ENCODE measurements at regions not wholly inside any gene's neighbourhood (a gene's known extent, or its start where the extent isn't known, plus 50 kb on each side); places are given as distances from the start of the nearest gene placed in this dataset.
A peak's percentile ranks its signal among the peaks of the same experiment; 100 is the strongest.

DNA sequence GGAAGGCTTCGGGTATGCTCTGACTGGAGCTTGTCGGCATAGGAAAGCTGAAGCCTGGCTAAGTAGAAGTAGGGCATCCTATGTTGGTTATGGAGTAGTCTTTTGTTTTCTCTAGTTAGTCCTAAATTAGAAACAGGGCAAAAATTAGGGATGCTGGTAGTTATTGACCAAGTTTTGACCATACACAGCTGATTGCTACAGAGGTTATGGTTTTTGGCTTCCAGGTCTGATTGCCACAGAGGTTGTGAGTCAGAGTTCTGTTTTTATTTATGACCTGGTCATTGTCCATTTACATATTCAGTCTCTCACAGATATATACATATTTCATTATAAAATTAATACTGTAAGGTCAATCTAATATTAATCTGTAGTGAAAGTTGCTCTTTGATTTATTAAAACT, 219.2 kb downstream of the FSCB start:
- DNase-seq = no peak

DNA sequence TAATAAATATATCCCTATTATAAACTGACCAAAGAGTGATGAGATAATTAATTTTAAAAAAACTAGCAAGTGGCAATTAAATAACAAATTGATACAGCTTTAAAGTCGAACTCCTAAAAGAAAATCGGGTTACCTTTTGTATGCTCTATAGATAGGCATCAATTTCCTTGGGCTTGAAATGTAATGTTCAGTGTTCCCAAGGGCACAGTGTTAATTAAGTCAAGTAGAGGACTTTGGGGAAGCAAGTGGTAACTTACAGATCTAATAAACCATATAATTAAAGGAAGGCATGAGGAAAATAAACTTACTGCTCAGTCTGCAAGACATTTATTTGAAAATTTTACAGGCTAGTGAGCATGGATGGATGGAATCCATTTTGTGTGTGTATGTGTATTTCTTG, 220.9 kb downstream of the FSCB start:
- peak; percentile 37 for DNase-seq

DNA sequence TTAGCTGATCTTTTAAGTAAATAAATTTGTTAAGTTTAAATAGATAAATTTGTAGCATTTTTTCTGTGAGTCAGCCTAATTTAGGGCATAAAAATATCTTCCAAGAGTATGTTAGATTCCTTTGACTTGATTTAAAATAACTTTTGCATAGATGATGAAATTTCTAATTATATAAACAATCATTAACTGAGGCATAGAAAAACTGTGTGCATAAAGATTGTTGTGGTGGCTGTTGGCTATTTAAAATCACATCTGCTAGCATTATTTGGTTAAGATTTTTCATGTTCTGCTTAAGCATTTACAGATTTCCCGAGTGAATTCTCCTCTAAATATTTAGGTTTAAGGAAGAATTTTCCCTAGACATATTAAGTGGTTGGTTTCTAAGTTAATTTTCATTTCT, 223.2 kb downstream of the FSCB start:
- DNase-seq = no peak

DNA sequence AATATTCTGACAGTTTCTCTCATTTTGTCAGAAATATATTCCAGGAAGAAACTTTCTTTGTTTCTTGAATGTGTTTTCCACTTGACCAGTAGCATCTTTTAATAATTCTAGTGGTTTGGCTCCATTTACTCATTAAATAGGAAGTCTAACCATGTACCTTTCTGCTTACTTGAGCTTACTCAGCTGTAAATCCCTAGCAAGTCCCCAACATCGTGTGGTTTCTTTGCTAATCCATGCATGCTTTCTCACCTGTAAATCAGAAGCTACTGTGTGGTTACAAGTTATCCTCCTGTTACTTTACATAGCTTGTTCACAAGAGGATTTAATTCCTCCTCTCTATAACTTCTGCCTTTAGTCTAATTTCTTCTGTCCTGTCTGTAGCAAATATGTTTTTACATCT, 227.7 kb downstream of the FSCB start:
- no peak for DNase-seq

DNA sequence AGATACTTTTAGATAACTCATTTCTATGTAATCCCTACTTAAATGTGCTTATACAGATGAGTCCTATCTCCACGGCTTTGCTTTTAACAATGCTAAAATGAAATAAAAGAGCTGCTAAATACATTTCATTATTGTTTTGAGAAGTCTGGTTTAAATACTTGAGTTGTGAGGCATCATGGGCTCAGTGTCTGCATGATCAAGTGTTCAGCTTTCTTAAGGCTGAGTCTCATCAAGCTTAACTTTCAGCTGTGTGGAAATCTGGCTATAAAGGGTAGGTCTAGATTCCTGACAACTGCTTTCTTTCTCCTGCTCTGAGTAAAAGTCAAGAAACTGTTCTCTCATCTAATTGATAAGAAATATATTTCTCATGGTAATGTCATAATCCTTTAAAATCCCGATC, 235.4 kb downstream of the FSCB start:
- no peak for DNase-seq

DNA sequence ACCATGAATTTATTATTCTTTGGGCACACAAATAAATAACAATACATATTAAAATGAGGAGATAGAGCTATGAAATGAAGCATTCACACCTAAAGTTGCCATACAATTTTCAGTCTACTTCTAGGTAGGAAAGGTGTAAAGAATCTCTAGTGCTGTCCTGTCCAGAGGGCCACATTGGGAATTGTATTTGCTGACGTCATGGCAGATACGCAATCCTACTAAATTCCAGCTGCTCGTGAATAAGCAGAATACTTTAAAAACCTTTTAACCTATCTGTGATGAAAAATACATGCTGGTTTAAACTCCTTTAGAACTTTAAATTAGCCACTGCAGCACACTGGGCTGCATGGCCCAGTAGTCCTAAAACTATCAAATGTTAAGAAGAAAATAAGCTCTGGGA, 236.1 kb downstream of the FSCB start:
- no peak for DNase-seq

DNA sequence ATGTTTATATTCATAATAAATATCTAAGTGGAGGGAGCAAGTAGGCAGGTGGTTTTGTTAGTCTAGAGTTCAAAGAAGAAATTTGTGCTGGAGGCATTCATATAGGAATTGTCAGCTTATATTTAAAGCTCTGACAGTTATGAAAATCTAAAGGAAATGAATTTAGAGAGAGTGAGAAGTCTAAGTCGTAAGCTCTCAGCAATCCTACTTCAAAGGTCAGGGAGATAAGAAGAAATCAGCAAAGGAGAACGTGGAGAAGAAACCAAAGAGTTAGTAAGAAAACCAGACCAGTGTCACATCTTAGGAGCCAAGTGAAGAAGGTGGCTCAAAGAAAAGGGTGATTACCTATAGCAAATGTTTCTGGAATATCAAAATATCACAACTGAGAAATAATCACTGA, 241.8 kb downstream of the FSCB start:
- DNase-seq = no peak

DNA sequence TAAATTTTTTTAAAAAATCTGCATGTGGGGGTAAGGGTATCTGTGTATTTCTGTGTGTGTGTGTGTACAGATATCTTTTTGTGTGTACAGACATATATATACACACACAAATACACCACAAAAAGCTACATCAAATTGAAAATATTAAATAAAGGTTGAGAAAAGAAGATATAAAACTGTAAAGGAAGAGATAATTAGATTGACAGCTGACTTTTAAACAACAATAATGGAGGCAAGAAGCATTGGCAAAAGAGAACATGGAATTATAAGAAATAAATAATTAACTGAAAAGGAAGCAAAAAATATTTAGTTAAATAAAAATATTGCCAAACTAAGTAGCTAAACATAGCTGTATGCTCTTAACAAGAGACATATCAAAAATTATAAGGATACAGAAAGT, 291.4 kb downstream of the FSCB start:
- DNase-seq = no peak

DNA sequence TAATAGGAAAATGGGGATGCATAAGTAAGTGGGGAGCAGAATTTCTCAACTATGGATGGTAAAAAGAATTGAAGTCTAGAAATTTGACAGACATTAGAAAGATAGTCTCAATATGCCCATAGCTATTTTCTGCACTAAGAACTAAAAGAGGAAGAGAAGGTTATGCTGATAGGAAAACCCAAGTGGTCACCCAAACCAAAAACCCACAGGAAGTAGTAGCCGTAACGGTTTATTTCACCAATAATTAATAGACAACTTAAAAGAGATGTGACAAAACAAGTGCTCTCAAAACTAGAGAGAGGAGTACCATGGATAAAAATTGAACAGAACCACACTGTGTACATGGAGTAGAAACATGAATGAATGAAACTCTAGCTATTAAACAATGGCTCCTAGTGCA, 295.4 kb downstream of the FSCB start:
- DNase-seq = no peak

DNA sequence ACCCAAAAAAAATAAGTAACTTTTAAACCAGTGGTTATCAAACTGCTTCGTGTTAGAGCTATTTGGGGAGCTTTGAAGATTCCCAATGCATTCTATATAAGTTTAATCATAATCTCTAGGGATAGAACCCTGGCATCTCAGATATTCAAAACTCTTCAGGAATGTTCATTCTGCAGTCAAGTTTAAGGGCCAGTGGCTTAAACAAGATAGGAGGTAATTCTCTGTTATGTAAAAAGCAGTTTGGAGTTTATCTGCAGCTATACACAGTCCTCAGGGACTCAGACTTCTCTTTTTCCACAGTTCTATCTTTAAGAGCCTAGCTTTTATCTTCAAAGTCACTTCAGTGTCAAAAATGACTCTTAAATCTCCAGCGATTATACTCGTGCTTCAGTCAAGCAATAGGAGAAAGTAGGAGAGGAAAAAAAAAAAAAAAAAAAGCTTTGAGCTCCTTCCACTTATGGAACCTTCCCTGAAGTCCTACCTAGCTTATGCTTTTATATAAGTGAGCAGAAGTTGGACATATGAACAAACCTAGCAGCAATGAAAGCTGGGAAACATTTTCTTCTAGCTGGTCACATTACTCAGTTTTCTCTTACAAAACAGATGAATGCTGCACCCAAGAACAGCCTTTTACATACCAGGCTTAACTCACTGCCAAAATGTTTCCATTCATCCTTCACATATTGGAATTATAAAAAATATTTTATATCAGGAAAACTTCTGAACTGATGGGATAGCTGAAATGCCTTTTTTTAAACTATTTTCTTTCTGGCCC, 302.8 kb downstream of the FSCB start:
- no peak for DNase-seq

DNA sequence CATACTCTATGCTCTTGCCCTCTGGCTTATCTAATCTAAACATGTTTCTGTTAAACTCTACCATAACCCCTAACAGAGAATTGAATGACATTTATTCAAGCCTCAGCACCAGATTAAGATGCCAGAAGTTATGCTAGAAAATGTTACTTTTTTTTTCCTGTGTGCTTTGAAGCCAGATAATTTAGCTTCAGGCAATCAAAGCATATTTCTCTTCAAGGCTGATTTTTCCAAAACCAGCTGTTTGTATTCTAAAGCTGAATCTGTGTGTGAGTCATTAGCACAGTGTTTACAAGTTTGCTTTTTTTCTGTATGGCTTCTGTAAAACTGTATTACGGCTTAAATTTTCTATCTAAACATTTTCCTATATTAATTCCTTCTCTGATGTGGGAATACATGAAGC, 326.1 kb downstream of the FSCB start:
- DNase-seq = no peak

DNA sequence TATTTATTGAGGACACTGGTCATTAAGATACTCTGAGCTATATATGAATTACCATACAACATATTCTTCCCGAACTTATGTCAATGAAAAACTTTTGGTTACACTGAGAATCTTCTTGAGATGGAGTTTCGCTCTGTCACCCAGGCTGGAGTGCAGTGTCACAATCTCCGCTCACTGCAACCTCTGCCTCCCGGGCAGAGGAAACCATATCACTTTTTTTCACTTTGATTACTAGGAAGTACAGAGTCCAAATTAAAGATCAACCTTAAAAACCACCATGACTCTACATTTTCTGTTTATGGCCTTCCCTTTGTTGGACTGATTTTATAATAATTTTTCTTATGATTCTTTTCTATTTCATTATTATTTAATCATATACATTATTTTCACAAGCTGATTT, 336.5 kb downstream of the FSCB start:
- DNase-seq = no peak

DNA sequence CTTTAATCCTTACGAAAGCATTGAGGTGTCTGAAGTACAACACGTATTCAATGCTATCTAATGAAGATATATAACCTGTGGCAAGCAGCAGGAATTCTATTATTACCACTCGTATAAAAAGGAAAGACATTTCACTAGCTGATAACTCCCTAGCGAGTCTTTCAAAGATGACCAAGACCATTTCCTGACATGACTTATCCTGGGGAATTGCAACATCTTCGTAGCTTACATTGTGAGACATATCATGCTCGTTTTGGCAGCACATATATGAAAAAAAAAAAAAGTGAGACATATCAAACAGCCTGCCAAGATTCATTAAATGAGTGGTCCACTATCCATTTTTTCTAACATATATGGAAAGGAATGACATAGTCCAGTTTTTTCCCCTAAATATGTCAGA, 337.0 kb downstream of the FSCB start:
- DNase-seq = no peak

DNA sequence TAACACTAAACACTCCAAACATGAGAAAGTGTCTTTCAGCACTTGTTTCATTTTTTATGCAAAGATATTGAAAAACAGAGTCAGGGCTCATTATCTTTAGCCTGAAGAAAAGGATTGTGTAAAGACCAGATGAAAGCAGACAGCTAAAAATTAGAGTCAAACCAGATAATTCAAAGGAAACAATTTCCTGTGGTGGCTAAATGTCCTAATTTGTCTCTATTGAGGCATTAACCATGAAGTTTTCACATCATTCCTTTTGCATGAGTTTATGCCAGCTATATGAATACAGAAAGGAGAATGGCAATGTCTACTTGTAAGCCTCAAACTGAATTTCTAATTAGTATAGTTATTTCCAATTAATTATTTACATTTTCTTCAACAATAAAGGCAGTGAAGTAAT, 338.5 kb downstream of the FSCB start:
- DNase-seq = no peak

DNA sequence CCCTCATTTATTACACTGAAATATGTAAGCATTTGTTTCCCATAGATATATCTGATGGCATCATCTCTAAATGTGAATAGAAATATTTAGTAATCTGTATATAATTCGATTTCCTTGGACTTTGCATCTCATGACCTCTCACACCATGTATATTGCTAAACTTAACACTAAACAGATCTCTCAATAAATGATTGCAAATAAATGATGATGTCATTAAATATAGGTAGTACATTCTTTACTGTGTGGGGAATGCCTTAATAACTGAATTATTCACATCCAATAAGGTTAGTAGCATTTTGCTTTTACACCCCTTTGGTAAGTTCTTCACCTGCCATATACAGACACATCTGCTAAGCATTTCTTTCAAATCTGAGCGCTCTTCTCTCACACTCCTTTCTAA, 340.5 kb downstream of the FSCB start:
- no peak for DNase-seq

DNA sequence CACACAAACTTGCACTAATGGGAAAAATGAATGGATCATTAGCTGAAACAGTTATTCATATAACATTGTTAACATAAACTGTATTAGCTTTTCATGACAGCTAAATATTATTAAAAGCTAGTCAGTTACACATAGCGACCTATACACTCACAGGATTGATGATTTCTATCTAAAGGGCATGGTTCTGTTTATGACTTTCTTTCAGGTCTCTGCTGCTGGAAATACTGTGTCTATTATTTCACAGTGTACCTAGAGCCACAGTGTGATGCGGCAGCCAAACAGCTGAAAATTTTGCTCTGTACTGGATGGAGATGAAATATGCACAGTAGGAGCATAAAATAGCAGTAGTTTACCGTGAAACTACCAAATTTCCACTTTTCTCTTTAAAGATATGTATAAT, 341.1 kb downstream of the FSCB start:
- DNase-seq = no peak

DNA sequence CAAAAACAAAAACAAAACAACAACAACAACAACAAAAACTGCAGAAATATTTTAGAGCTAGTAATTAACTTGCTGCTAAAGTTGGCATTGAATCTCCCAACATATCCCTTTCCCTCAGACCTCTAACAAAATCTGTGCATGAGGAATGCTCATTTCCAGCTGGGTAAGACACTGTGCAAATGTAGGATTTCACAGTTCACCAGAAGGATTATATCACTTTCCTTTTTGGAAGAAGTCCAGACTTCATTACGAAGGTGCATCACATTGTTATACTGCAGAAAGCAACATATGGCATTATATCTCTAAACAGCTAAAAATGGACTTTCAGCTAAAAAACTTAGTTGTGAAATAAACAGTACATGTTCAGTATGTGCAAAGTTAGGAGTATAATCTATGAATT, 341.8 kb downstream of the FSCB start:
- peak; percentile 76 for DNase-seq

DNA sequence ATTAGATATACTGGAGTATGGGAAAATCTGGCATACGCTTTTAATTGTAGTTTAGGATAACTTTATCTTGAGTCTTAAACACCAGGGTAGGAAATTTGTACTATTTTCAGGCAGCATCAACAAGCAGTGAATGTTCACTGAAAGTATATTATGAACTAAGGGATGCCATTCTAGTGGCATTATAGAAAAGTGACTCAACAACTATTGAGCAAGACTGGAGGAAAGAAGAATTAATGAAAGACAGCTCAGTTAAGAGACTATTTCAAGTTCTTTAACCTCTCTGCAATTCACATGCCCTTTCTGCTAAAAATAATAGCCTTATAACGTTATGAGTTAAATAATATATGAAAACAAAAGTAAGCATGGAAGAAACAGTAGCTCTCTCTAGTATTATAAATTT, 343.1 kb downstream of the FSCB start:
- DNase-seq = no peak

DNA sequence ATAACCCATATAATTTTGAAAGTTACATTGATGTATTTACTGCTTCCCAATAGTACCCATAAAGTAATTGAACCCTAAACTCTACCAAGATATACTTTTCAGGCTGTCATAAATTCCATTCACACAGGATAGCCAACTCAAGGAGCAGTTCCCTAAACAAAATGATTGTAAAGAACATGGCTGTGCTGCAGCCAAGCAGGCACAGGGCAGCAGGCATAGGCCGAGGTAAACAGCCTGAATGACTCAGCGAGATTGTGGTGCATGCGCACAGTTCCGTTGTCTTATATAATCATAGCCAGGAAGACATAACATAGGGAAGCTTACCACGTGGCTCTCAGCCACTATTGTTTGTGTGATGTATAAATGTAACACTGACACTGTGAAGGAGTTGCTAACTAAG, 344.9 kb downstream of the FSCB start:
- DNase-seq = peak; percentile 7

DNA sequence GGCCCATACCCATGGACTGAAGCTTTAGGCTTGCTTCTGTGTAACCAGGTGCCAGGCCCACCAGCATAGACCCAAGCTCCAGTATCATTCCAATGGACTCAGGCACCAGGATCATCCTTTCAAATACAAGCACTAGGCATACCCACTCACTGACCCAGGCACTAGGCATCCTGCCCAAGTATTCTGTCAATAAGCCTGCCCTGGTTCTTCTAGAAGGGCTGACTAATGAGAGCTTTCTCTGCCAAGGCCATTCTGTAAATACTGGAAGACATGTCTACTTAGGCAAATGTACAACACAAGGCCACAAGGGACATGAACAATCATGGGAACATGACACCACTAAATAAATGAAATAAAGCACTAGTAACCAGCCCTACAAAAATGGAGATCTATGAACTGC, 352.2 kb downstream of the FSCB start:
- peak; percentile 48 for DNase-seq

DNA sequence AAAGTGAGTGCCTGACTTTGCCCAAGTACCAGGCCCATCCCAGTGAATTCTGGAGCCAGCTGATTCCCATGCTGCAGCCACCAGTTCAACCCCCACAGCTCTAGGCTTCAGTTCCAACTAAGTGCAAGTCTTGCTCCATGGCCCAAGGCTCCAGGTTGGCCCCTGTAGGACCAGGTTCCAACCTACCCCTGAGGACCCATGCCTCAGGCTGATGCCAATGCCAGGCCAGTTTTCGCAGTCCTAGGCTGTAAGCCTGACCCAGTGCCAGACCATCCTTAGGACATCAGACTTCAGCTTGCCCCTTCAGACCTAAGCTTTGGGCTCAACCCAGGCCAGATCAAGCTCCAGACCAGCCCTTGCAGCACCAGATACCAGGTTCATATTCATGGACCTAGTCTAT, 352.6 kb downstream of the FSCB start:
- DNase-seq = no peak

DNA sequence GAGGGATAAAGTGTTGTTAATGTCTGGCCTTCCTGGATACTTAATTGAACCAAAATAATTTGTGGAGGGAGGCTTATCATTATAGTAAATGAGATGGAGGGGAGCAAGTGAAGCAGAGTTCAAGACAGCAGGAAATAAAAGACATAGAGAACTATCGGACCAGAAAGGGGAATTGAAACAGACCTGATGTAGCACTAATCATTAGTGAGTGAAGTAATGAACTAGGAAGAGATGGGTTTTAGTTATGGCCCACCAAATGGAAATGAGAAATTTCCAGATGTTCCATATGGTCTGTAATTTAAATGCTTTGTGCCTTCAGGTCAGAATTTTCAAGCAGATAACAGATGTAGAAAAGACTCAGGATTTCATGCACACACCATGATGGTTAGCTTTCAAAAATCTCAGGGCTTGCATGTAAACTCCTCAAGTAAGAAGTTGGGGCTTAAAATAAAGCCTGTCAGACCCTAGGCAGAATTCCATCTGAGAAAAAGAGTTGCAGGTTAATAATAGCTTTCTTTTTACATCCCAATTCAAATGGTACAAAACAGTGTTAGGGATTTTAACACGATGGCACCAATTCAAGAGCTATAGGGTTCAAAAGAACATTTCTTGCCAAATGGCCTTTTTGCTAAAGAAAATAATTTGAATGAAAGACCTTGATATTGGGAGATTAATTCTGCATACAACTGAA, 355.8 kb downstream of the FSCB start:
- DNase-seq = no peak

DNA sequence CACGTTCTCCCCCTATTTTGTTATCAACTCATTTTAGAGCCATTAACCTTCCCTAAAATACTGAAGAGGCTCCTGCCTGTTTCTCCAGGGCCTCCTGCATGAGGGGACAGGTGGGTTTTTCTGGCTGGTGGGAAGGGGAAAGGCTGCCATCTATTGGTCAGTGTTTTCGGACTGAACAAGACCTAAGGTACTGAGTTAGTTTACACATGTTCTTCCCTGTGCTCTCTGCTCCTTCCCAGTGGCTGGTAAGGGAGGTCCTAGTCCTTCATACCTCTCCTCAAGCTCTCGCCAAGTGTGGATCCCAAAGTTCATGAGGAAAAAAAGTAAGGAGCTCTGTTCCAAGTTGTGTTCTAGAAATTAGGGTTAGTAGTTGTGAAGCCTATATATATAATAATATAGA, 357.5 kb downstream of the FSCB start:
- peak; percentile 85 for DNase-seq

DNA sequence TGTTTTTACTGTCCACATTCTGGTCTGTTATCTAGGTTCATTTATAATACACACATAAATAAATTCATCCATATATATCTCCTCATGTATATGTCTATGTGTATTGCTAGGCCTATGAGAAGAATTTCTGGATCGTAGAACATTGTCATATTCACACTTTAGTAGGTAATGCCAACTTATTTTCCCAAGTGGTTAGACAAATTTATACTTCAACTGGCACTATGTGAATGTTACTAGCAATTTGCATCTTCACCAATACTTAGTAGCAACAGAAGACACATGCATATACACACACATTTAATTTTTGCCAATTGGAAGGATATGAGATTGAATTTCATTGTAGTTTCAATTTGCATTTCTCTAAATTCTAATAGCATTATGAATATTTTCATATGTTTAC, 365.1 kb downstream of the FSCB start:
- DNase-seq = no peak

DNA sequence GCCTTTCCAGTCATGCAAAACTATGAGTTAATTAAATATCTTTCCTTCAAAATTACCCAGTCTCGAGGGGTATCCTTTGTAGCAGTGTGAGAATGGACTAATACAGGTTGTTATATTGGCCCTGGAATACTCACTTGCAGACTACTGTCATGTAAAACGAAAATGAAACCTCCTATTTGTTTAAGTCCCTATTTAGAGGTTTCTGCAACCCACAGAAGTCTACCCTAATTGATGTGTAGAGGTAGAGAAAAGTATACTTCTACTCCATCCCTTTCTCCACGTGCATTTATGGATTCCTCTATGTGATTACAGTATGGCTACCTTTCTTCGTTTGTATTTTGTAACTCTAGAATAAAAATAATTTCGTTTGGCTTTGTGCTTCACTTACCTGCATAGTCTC, 371.1 kb downstream of the FSCB start:
- DNase-seq = no peak

Data from NCI-H69 (cell line).